HEK293 (cell line): ENCODE measurements at regions not wholly inside any gene's neighbourhood (a gene's known extent, or its start where the extent isn't known, plus 50 kb on each side); places are given as distances from the start of the nearest gene placed in this dataset.

Source experiments
- CTCF ChIA-PET: fragments of 350-600 bp; formaldehyde crosslinking; extraction: SDS; loops from one replicate; lab custom pipeline; 2021; ENCODE audit warnings: antibody characterized with exemption; lab: Yijun Ruan, JAX
- POLR2A ChIA-PET: fragments of 300-600 bp; formaldehyde crosslinking; extraction: SDS; loops from one replicate; lab custom pipeline; 2020; ENCODE audit warnings: antibody characterized with exemption, inconsistent platforms; lab: Yijun Ruan, JAX
- H3K27ac ChIP-seq: fragments of 200-500 bp; sonication (Bioruptor generic); 2 replicates; pipeline ENCODE4 v1.5.1; 2014; ENCODE audit warnings: low read depth, low read length, control low read depth, inconsistent platforms; ENCODE audit errors: extremely low read depth
- H3K36me3 ChIP-seq, 2 experiments: fragments of 200-500 bp in 1 of 2; sonication (Bioruptor generic) in 1 of 2; 1 replicate in 1 of 2; 2 replicates in 1 of 2; pipeline ENCODE4 v1.5.1; 2014 to 2017; ENCODE audit warnings: inconsistent platforms in 2 of 2, low read length in 2 of 2; ENCODE audit not compliant: control insufficient read depth in 2 of 2, insufficient read depth in 1 of 2
- H3K4me1 ChIP-seq: fragments of 200-500 bp; sonication (Bioruptor generic); 2 replicates; pipeline ENCODE4 v1.5.1; 2014; ENCODE audit warnings: mild to moderate bottlenecking, low read length, inconsistent platforms; ENCODE audit not compliant: control insufficient read depth, insufficient read depth
- H3K4me3 ChIP-seq: 2 replicates; pipeline ENCODE4 v1.5.1; 2011; ENCODE audit warnings: low read depth, mild to moderate bottlenecking, control low read depth, low read length, moderate library complexity
- H3K9me3 ChIP-seq: fragments of 200-500 bp; sonication (Bioruptor generic); 2 replicates; pipeline ENCODE4 v1.5.1; 2014; ENCODE audit warnings: low read depth, low read length, inconsistent platforms; ENCODE audit not compliant: control insufficient read depth, insufficient read depth
- EGR2 ChIP-seq: fragments of 450-650 bp; formaldehyde crosslinking; IDR thresholded peaks from 2 replicates; pipeline ENCODE4 v1.5.1; 2016; ENCODE audit warnings: low read depth, missing biosample characterization, missing genetic modification characterization
- GLIS2 ChIP-seq: fragments of 450-650 bp; formaldehyde crosslinking; IDR thresholded peaks from 2 replicates; pipeline ENCODE4 v1.5.1; 2016; ENCODE audit warnings: missing biosample characterization, missing genetic modification characterization
- KLF8 ChIP-seq: fragments of 450-650 bp; formaldehyde crosslinking; IDR thresholded peaks from 2 replicates; pipeline ENCODE4 v1.5.1; 2016; ENCODE audit warnings: missing biosample characterization, missing genetic modification characterization
- MYNN ChIP-seq: fragments of 450-650 bp; formaldehyde crosslinking; IDR thresholded peaks from 2 replicates; pipeline ENCODE4 v1.5.1; 2016; ENCODE audit warnings: missing biosample characterization, missing genetic modification characterization, borderline replicate concordance
- PRDM1 ChIP-seq: fragments of 450-650 bp; formaldehyde crosslinking; IDR thresholded peaks from 2 replicates; pipeline ENCODE4; 2016; ENCODE audit warnings: missing biosample characterization, missing genetic modification characterization
- SCRT2 ChIP-seq: fragments of 450-650 bp; formaldehyde crosslinking; IDR thresholded peaks from 2 replicates; pipeline ENCODE4 v1.5.1; 2016; ENCODE audit warnings: missing biosample characterization, missing genetic modification characterization
- ZNF133 ChIP-seq: fragments of 450-650 bp; formaldehyde crosslinking; IDR thresholded peaks from 2 replicates; pipeline ENCODE4 v1.5.1; 2016; ENCODE audit warnings: missing biosample characterization, missing genetic modification characterization
- ZNF175 ChIP-seq: fragments of 450-650 bp; formaldehyde crosslinking; IDR thresholded peaks from 2 replicates; pipeline ENCODE4 v1.5.1; 2016; ENCODE audit warnings: missing biosample characterization, missing genetic modification characterization
- ZNF19 ChIP-seq: fragments of 450-650 bp; formaldehyde crosslinking; IDR thresholded peaks from 2 replicates; pipeline ENCODE4; 2016; ENCODE audit warnings: missing biosample characterization, missing genetic modification characterization, low read depth
- ZNF221 ChIP-seq: fragments of 450-650 bp; formaldehyde crosslinking; IDR thresholded peaks from 2 replicates; pipeline ENCODE4 v1.5.1; 2017; ENCODE audit warnings: missing biosample characterization, missing genetic modification characterization, borderline replicate concordance
- ZNF223 ChIP-seq: fragments of 450-650 bp; formaldehyde crosslinking; IDR thresholded peaks from 2 replicates; pipeline ENCODE4 v1.5.1; 2016; ENCODE audit warnings: missing biosample characterization, missing genetic modification characterization
- ZNF23 ChIP-seq: fragments of 450-650 bp; formaldehyde crosslinking; IDR thresholded peaks from 2 replicates; pipeline ENCODE4 v1.5.1; 2016; ENCODE audit warnings: missing biosample characterization, missing genetic modification characterization, borderline replicate concordance
- ZNF24 ChIP-seq: fragments of 450-650 bp; formaldehyde crosslinking; IDR thresholded peaks from 2 replicates; pipeline ENCODE4 v1.5.1; 2016; ENCODE audit warnings: missing biosample characterization, missing genetic modification characterization
- ZNF292 ChIP-seq: fragments of 450-650 bp; formaldehyde crosslinking; IDR thresholded peaks from 2 replicates; pipeline ENCODE4 v1.5.1; 2016; ENCODE audit warnings: low read depth, missing biosample characterization, missing genetic modification characterization, borderline replicate concordance
- ZNF302 ChIP-seq: fragments of 450-650 bp; formaldehyde crosslinking; IDR thresholded peaks from 2 replicates; pipeline ENCODE4 v1.5.1; 2016; ENCODE audit warnings: missing biosample characterization, missing genetic modification characterization, low read depth
- ZNF391 ChIP-seq: fragments of 450-650 bp; formaldehyde crosslinking; IDR thresholded peaks from 2 replicates; pipeline ENCODE4 v1.5.1; 2016; ENCODE audit warnings: low read depth, missing biosample characterization, missing genetic modification characterization, borderline replicate concordance
- ZNF416 ChIP-seq: fragments of 450-650 bp; formaldehyde crosslinking; IDR thresholded peaks from 2 replicates; pipeline ENCODE4 v1.5.1; 2016; ENCODE audit warnings: missing biosample characterization, missing genetic modification characterization
- ZNF433 ChIP-seq: fragments of 450-650 bp; formaldehyde crosslinking; IDR thresholded peaks from 2 replicates; pipeline ENCODE4 v1.5.1; 2016; ENCODE audit warnings: missing biosample characterization, missing genetic modification characterization, low read depth
- ZNF555 ChIP-seq: fragments of 450-650 bp; formaldehyde crosslinking; conservative IDR thresholded peaks from 2 replicates; pipeline ENCODE4 v1.5.1; 2017; ENCODE audit warnings: missing biosample characterization, mild to moderate bottlenecking, missing genetic modification characterization, inconsistent platforms
- ZNF558 ChIP-seq: fragments of 450-650 bp; formaldehyde crosslinking; IDR thresholded peaks from 2 replicates; pipeline ENCODE4 v1.5.1; 2016; ENCODE audit warnings: missing biosample characterization, missing genetic modification characterization
- ZNF560 ChIP-seq: fragments of 450-650 bp; formaldehyde crosslinking; IDR thresholded peaks from 2 replicates; pipeline ENCODE4 v1.5.1; 2017; ENCODE audit warnings: missing biosample characterization, missing genetic modification characterization, borderline replicate concordance
- ZNF600 ChIP-seq: fragments of 450-650 bp; formaldehyde crosslinking; IDR thresholded peaks from 2 replicates; pipeline ENCODE4 v1.5.1; 2016; ENCODE audit warnings: missing biosample characterization, missing genetic modification characterization
- ZNF701 ChIP-seq: fragments of 450-650 bp; formaldehyde crosslinking; IDR thresholded peaks from 2 replicates; pipeline ENCODE4 v1.5.1; 2016; ENCODE audit warnings: missing biosample characterization, missing genetic modification characterization
- ZNF707 ChIP-seq: fragments of 450-650 bp; formaldehyde crosslinking; IDR thresholded peaks from 2 replicates; pipeline ENCODE4 v1.5.1; 2016; ENCODE audit warnings: missing biosample characterization, missing genetic modification characterization
- ZNF776 ChIP-seq: fragments of 450-650 bp; formaldehyde crosslinking; IDR thresholded peaks from 2 replicates; pipeline ENCODE4 v1.5.0; 2017; ENCODE audit warnings: missing biosample characterization, missing genetic modification characterization, borderline replicate concordance
- ZNF843 ChIP-seq: fragments of 450-650 bp; formaldehyde crosslinking; IDR thresholded peaks from 2 replicates; pipeline ENCODE4 v1.5.1; 2016; ENCODE audit warnings: missing biosample characterization, missing genetic modification characterization
- ZXDB ChIP-seq: fragments of 450-650 bp; formaldehyde crosslinking; IDR thresholded peaks from 2 replicates; pipeline ENCODE4 v1.5.1; 2016; ENCODE audit warnings: missing biosample characterization, missing genetic modification characterization
- TF ChIP-seq, protein P1 (sequence below): fragments of 450-650 bp; formaldehyde crosslinking; IDR thresholded peaks from 2 replicates; pipeline ENCODE4 v1.5.1; 2016; ENCODE audit warnings: missing biosample characterization, missing genetic modification characterization
- TF ChIP-seq, protein P2 (sequence below): fragments of 450-650 bp; formaldehyde crosslinking; IDR thresholded peaks from 2 replicates; pipeline ENCODE4 v1.5.1; 2017; ENCODE audit warnings: missing biosample characterization, missing genetic modification characterization
- TF ChIP-seq, protein P3 (sequence below): fragments of 450-650 bp; IDR thresholded peaks from 2 replicates; pipeline ENCODE4 v1.5.1; 2018; ENCODE audit warnings: missing biosample characterization, missing genetic modification characterization
- TF ChIP-seq, protein P4 (sequence below): fragments of 450-650 bp; IDR thresholded peaks from 2 replicates; pipeline ENCODE4 v1.5.1; 2018; ENCODE audit warnings: missing biosample characterization, mild to moderate bottlenecking, missing genetic modification characterization

DNA sequence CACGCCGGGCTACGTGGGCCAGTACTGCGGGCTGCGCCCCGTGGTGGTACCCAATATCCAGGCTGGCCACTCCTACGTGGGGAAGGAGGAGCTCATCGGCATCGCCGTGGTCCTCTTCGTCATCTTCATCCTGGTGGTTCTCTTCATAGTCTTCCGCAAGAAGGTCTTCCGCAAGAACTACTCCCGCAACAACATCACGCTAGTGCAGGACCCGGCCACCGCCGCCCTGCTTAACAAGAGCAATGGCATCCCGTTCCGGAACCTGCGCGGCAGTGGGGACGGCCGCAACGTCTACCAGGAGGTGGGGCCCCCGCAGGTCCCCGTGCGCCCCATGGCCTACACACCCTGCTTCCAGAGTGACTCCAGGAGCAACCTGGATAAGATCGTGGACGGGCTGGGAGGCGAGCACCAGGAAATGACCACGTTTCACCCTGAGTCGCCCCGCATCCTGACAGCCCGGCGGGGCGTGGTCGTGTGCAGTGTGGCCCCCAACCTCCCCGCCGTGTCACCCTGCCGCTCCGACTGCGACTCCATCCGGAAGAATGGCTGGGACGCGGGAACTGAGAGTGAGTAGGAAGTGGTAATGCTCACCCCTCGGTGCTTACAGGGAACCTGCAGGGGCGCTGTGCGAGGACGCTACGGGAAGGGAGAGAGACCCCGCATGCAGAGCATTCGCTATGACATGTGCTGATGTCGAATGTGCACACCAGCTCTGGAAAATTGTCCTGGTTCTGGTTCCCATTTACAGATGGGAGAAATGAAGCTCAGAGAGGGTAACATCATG lies 86.4 kb upstream of the MTNR1B start:
- Histone ChIP-seq H3K9me3 (no peaks in the 10 kb centered on the region), H3K4me1 (no peaks in the 10 kb centered on the region)
- CTCF ChIA-PET: no interaction called here
- TF ChIP-seq, protein P1, sequence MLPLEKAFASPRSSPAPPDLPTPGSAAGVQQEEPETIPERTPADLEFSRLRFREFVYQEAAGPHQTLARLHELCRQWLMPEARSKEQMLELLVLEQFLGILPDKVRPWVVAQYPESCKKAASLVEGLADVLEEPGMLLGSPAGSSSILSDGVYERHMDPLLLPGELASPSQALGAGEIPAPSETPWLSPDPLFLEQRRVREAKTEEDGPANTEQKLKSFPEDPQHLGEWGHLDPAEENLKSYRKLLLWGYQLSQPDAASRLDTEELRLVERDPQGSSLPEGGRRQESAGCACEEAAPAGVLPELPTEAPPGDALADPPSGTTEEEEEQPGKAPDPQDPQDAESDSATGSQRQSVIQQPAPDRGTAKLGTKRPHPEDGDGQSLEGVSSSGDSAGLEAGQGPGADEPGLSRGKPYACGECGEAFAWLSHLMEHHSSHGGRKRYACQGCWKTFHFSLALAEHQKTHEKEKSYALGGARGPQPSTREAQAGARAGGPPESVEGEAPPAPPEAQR (tag by site-specific recombination): no peak
- TF ChIP-seq EGR2 (tag by site-specific recombination): no peak
- TF ChIP-seq ZNF416: no peak
- no peak for TF ChIP-seq ZNF391
- no peak for TF ChIP-seq ZXDB (tag by site-specific recombination)
- TF ChIP-seq KLF8: no peak
- no peak for TF ChIP-seq ZNF24
- TF ChIP-seq, protein P2, sequence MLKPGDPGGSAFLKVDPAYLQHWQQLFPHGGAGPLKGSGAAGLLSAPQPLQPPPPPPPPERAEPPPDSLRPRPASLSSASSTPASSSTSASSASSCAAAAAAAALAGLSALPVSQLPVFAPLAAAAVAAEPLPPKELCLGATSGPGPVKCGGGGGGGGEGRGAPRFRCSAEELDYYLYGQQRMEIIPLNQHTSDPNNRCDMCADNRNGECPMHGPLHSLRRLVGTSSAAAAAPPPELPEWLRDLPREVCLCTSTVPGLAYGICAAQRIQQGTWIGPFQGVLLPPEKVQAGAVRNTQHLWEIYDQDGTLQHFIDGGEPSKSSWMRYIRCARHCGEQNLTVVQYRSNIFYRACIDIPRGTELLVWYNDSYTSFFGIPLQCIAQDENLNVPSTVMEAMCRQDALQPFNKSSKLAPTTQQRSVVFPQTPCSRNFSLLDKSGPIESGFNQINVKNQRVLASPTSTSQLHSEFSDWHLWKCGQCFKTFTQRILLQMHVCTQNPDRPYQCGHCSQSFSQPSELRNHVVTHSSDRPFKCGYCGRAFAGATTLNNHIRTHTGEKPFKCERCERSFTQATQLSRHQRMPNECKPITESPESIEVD: no peak
- no peak for TF ChIP-seq ZNF558 (tag by site-specific recombination)
- TF ChIP-seq ZNF560 (tag by site-specific recombination): no peak
- TF ChIP-seq MYNN (tag by site-specific recombination): no peak
- no peak for TF ChIP-seq ZNF555 (tag by site-specific recombination)
- no peak for TF ChIP-seq ZNF133 (tag by site-specific recombination)
- TF ChIP-seq PRDM1: no peak
- TF ChIP-seq ZNF600 (tag by site-specific recombination): no peak
- no peak for TF ChIP-seq ZNF433 (tag by site-specific recombination)
- TF ChIP-seq, protein P3, sequence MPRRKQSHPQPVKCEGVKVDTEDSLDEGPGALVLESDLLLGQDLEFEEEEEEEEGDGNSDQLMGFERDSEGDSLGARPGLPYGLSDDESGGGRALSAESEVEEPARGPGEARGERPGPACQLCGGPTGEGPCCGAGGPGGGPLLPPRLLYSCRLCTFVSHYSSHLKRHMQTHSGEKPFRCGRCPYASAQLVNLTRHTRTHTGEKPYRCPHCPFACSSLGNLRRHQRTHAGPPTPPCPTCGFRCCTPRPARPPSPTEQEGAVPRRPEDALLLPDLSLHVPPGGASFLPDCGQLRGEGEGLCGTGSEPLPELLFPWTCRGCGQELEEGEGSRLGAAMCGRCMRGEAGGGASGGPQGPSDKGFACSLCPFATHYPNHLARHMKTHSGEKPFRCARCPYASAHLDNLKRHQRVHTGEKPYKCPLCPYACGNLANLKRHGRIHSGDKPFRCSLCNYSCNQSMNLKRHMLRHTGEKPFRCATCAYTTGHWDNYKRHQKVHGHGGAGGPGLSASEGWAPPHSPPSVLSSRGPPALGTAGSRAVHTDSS (tag by site-specific recombination): no peak
- no peak for TF ChIP-seq ZNF776 (tag by site-specific recombination)
- no peak for TF ChIP-seq ZNF23 (tag by site-specific recombination)
- TF ChIP-seq, all 188 proteins: peak for 0
- Histone ChIP-seq H3K27ac (no peak overlapping the region), H3K36me3 (peaks cover 0 to 11% of the 10 kb centered on the region in 2 experiments; a peak in 1 of 3 replicates), H3K4me3 (no peak overlapping the region)
- POLR2A ChIA-PET: no interaction called here

DNA sequence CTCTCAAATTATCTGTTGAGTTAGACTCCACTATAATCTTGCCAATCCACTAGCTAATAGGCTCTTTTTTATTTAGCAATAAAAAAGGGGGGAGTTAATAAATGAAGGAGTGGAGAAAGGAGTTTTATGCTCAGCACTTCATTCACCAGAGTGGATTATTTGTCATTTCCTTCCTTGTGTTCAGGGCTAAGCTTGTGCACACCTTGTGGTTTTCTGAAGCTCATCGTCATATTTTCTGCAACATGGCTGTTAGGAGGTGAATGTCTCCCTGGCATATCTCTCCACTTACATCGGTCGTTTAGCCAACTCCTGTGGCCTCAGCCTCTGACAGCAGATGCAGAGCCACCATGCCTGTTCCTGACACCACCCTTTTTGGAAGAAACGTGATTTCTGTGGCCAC lies 83.9 kb upstream of the MTNR1B start:
- CTCF ChIA-PET: interaction anchor here (0.5 to 1.8 kb wide), 21 partner anchors 8 to 1450 kb away, joined by 3 to 7 read pairs (median 3); no protein-coding TSS in a partner anchor
- Histone ChIP-seq H3K27ac (no peak overlapping the region), H3K4me1 (no peaks in the 10 kb centered on the region), H3K36me3 (peaks cover 0 to 18% of the 10 kb centered on the region in 2 experiments; a peak in 1 of 3 replicates), H3K9me3 (no peaks in the 10 kb centered on the region), H3K4me3 (no peak overlapping the region)
- POLR2A ChIA-PET: no interaction called here
- no peak for TF ChIP-seq ZNF707 (tag by site-specific recombination)
- no peak for TF ChIP-seq ZNF701
- TF ChIP-seq ZNF292 (tag by site-specific recombination): no peak
- TF ChIP-seq ZNF175 (tag by site-specific recombination): no peak
- TF ChIP-seq ZNF223 (tag by site-specific recombination): no peak
- no peak for TF ChIP-seq ZNF843 (tag by site-specific recombination)
- no peak for TF ChIP-seq ZNF221 (tag by site-specific recombination)
- no peak for TF ChIP-seq ZNF19 (tag by site-specific recombination)
- no peak for TF ChIP-seq PRDM1
- TF ChIP-seq, protein P4, sequence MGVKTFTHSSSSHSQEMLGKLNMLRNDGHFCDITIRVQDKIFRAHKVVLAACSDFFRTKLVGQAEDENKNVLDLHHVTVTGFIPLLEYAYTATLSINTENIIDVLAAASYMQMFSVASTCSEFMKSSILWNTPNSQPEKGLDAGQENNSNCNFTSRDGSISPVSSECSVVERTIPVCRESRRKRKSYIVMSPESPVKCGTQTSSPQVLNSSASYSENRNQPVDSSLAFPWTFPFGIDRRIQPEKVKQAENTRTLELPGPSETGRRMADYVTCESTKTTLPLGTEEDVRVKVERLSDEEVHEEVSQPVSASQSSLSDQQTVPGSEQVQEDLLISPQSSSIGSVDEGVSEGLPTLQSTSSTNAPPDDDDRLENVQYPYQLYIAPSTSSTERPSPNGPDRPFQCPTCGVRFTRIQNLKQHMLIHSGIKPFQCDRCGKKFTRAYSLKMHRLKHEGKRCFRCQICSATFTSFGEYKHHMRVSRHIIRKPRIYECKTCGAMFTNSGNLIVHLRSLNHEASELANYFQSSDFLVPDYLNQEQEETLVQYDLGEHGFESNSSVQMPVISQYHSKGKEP (tag by site-specific recombination): no peak
- TF ChIP-seq ZNF433 (tag by site-specific recombination): no peak
- TF ChIP-seq ZNF302 (tag by site-specific recombination): no peak
- no peak for TF ChIP-seq GLIS2
- no peak for TF ChIP-seq SCRT2
